GM12892 (cell line): ENCODE measurements at regions not wholly inside any gene's neighbourhood (a gene's known extent, or its start where the extent isn't known, plus 50 kb on each side); places are given as distances from the start of the nearest gene placed in this dataset.

Experiments
- POLR2A ChIP-seq: IDR thresholded peaks from 2 replicates; pipeline ENCODE4 v1.6.1; 2011; ENCODE audit warnings: low read depth, low read length, control low read depth
- TAF1 ChIP-seq: IDR thresholded peaks from 2 replicates; pipeline ENCODE4 v1.6.1; 2011; ENCODE audit warnings: low read depth, mild to moderate bottlenecking, control low read depth, low read length, borderline replicate concordance

- no peak for TF ChIP-seq POLR2A
- TF ChIP-seq TAF1, result no peak
Observed at GRCh38 chr11:122346006-122346405, 230.0 kb upstream of the BLID start.
